K562 (cell line): ENCODE measurements at regions not wholly inside any gene's neighbourhood (a gene's known extent, or its start where the extent isn't known, plus 50 kb on each side); places are given as distances from the start of the nearest gene placed in this dataset.

ENCODE experiments used
- ATAC-seq: fragments of 200-7000 bp; cut with Tn5 transposase; 3 replicates; pipeline ENCODE4 v1.9.1; 2020; ENCODE audit warnings: moderate library complexity
- BruUV-seq: library from RNA; stranded (reverse); fragments of 400-500 nt; replicated peaks from 2 replicates; lab custom pipeline; 2021; lab: Mats Ljungman, UMichigan
- CTCF ChIA-PET: fragments of 300-600 bp; formaldehyde crosslinking; extraction: SDS; loops from one replicate; lab custom pipeline; 2021; ENCODE audit warnings: low intra/inter-chr PET ratio; lab: Yijun Ruan, JAX
- POLR2A ChIA-PET: fragments of 300-600, 350-650 bp; sonication (Branson Sonifier 250); formaldehyde crosslinking; extraction: SDS; loops from one replicate; lab custom pipeline; 2021; ENCODE audit warnings: antibody characterized with exemption, inconsistent platforms; lab: Yijun Ruan, JAX
- DNase-seq, 4 experiments: peaks; one replicate each; pipeline versions ENCODE4 v3.0.0 to v3.0.0-alpha.2; 2011 to 2018; ENCODE audit warnings: low spot score in 3 of 4, mixed read lengths in 3 of 4; ENCODE audit errors: extremely low read depth in 1 of 4
- FAIRE-seq: peaks from 2 replicates; lab custom pipeline; 2011; peaks lifted over from hg19 to GRCh38; lab: Jason Lieb, UNC
- H2AFZ ChIP-seq: 2 replicates; pipeline ENCODE4 v1.6.0; 2011; ENCODE audit warnings: low read depth, low read length, control low read depth, inconsistent platforms
- H3K27ac ChIP-seq: fragments of 200-600 bp; 3 replicates; pipeline ENCODE4 v1.8.0; 2011; ENCODE audit warnings: low read depth, mild to moderate bottlenecking, control low read depth, inconsistent platforms, low read length, moderate library complexity, mixed read lengths; ENCODE audit errors: extremely low read depth
- H3K27me3 ChIP-seq, 2 experiments: fragments of 300-600 bp in 1 of 2; 2 replicates in 1 of 2; 3 replicates in 1 of 2; pipeline versions ENCODE4 v1.6.0 to v1.8.0; 2011; ENCODE audit warnings: inconsistent platforms in 2 of 2, low read length in 2 of 2, mild to moderate bottlenecking in 1 of 2, mixed read lengths in 1 of 2, moderate library complexity in 1 of 2; ENCODE audit not compliant: control insufficient read depth in 2 of 2, insufficient read depth in 2 of 2
- H3K36me3 ChIP-seq: fragments of 300-600 bp; 3 replicates; pipeline ENCODE4 v1.8.0; 2011; ENCODE audit warnings: mild to moderate bottlenecking, low read length, inconsistent platforms; ENCODE audit not compliant: control insufficient read depth, insufficient read depth
- H3K4me1 ChIP-seq, 2 experiments: fragments of 200-600 bp in 1 of 2; replicated peaks in 1 of 2; 2 replicates in 1 of 2; 3 replicates in 1 of 2; pipeline versions ENCODE4 v1.5.1 to v1.8.0; 2011; ENCODE audit warnings: inconsistent platforms in 2 of 2, low read length in 2 of 2, mild to moderate bottlenecking in 1 of 2, mixed read lengths in 1 of 2, moderate library complexity in 1 of 2; ENCODE audit not compliant: control insufficient read depth in 2 of 2, insufficient read depth in 2 of 2
- H3K4me2 ChIP-seq: 2 replicates; pipeline ENCODE4 v1.6.1; 2011; ENCODE audit warnings: low read length, control low read depth, inconsistent platforms, mixed read lengths; ENCODE audit not compliant: insufficient read depth
- H3K4me3 ChIP-seq: fragments of 200-600 bp; sonication (generic), shearing (Covaris generic); 2 replicates; pipeline ENCODE4 v1.5.1; 2016; ENCODE audit warnings: control low read depth, inconsistent platforms
- H3K79me2 ChIP-seq: fragments of 200-600 bp; 3 replicates; pipeline ENCODE4 v1.8.0; 2011; ENCODE audit warnings: low read length, inconsistent platforms; ENCODE audit not compliant: control insufficient read depth, insufficient read depth
- H3K9ac ChIP-seq, 2 experiments: 2 replicates each; pipeline versions ENCODE4 v1.6.0 to v1.6.1; 2011; ENCODE audit warnings: low read depth in 2 of 2, low read length in 2 of 2, control low read depth in 1 of 2, inconsistent platforms in 1 of 2, mild to moderate bottlenecking in 1 of 2, mixed read lengths in 1 of 2; ENCODE audit not compliant: insufficient read depth in 1 of 2
- H3K9me1 ChIP-seq: one replicate; pipeline ENCODE4 v1.6.0; 2011; ENCODE audit warnings: inconsistent platforms, mild to moderate bottlenecking, low read length, moderate library complexity; ENCODE audit not compliant: control insufficient read depth, insufficient read depth
- H3K9me3 ChIP-seq: replicated peaks from 2 replicates; pipeline ENCODE4 v1.5.1; 2011; ENCODE audit warnings: low read depth, low read length, inconsistent platforms; ENCODE audit not compliant: control insufficient read depth, insufficient read depth
- H4K20me1 ChIP-seq: replicated peaks from 2 replicates; pipeline ENCODE4 v1.6.1; 2011; ENCODE audit warnings: low read length, inconsistent platforms, mixed read lengths; ENCODE audit not compliant: control insufficient read depth, insufficient read depth
- FOXM1 ChIP-seq, 2 experiments: fragments of 450-650 bp in 1 of 2; sonication (generic) in 1 of 2; formaldehyde crosslinking in 1 of 2; IDR thresholded peaks; 2 replicates each; pipeline versions ENCODE4 v1.6.1 to v1.9.0; 2017 to 2022; ENCODE audit warnings: low read depth in 2 of 2, mild to moderate bottlenecking in 2 of 2, missing genetic modification reagents in 1 of 2, moderate library complexity in 1 of 2
- MCM5 ChIP-seq: fragments of 450-650 bp; IDR thresholded peaks from 2 replicates; pipeline ENCODE4 v1.6.1; 2016; ENCODE audit warnings: low read depth
- PHTF2 ChIP-seq: fragments of 250-450 bp; sonication (Bioruptor Pico); IDR thresholded peaks from 2 replicates; pipeline ENCODE4 v1.5.0; 2021; ENCODE audit warnings: mild to moderate bottlenecking
- RBM14 ChIP-seq: fragments of 200-400 bp; formaldehyde crosslinking; IDR thresholded peaks from 2 replicates; pipeline ENCODE4 v1.6.1; 2018; ENCODE audit warnings: low read depth, mild to moderate bottlenecking, low read length, moderate library complexity, borderline replicate concordance; ENCODE audit not compliant: insufficient read depth
- SETDB1 ChIP-seq: IDR thresholded peaks from one replicate; pipeline ENCODE4 v1.6.1; 2012; ENCODE audit warnings: low read length, control low read depth, inconsistent platforms
- SREBF1 ChIP-seq: fragments of 150-350 bp; IDR thresholded peaks from 2 replicates; pipeline ENCODE4 v1.6.1; 2014; ENCODE audit warnings: antibody characterized with exemption, low read depth, low read length, borderline replicate concordance
- ZBED1 ChIP-seq: IDR thresholded peaks from 2 replicates; pipeline ENCODE4 v1.6.1; 2014
- ZNF165 ChIP-seq: fragments of 250-450 bp; sonication (Bioruptor Pico); IDR thresholded peaks from 2 replicates; pipeline ENCODE4 v1.4.0; 2020; ENCODE audit warnings: borderline replicate concordance
- ZNF197 ChIP-seq: fragments of 200-800 bp; sonication (Bioruptor generic); IDR thresholded peaks from 2 replicates; pipeline ENCODE4 v1.6.1; 2016; ENCODE audit warnings: low read depth, missing genetic modification characterization, missing compliant biosample characterization
- ZNF212 ChIP-seq: fragments of 450-650 bp; formaldehyde crosslinking; IDR thresholded peaks from 2 replicates; pipeline ENCODE4 v1.4.0; 2020; ENCODE audit warnings: mild to moderate bottlenecking
- ZNF444 ChIP-seq: fragments of 250-450 bp; sonication (Bioruptor Pico); IDR thresholded peaks from 2 replicates; pipeline ENCODE4 v1.4.0; 2020; ENCODE audit warnings: mild to moderate bottlenecking, moderate library complexity
- WGBS: fragments of 100-300 bp; shearing (Covaris generic); methylation state at CpG from one replicate; pipeline ENCODE4 v1.1.6; 2016; ENCODE audit warnings: low coverage, mixed read lengths; ENCODE audit not compliant: insufficient coverage; ENCODE audit errors: missing lambda C conversion rate; 5-methylcytosine and 5-hydroxymethylcytosine counted together
- in situ Hi-C: fragments of 300-500 bp; cut with MboI; formaldehyde crosslinking; loops from 4 replicates; pipeline ENCODE4 v1.15.0; 2018; ENCODE audit warnings: inconsistent platforms, mixed read lengths
- intact Hi-C: fragments of 100-400 bp; cut with micrococcal nuclease; formaldehyde crosslinking; loops from 2 replicates; pipeline ENCODE4 v1.14.2; 2022
- TF ChIP-seq, protein P1 (sequence below): fragments of 250-450 bp; sonication (Bioruptor Pico); IDR thresholded peaks from 2 replicates; pipeline ENCODE4 v1.4.0; 2020; ENCODE audit warnings: mild to moderate bottlenecking
- TF ChIP-seq, protein P2 (sequence below), 3 experiments: fragments of 200-800 bp in 1 of 3; fragments of 250-450 bp in 1 of 3; fragments of 450-650 bp in 1 of 3; sonication (Bioruptor Pico) in 1 of 3; sonication (Bioruptor generic) in 1 of 3; formaldehyde crosslinking in 1 of 3; IDR thresholded peaks; 2 replicates each; pipeline versions ENCODE4 v1.6.1 to v1.8.0; 2016 to 2022; ENCODE audit warnings: mild to moderate bottlenecking in 2 of 3, missing genetic modification characterization in 2 of 3, missing compliant biosample characterization in 1 of 3, moderate library complexity in 1 of 3
- TF ChIP-seq, protein P3 (sequence below): fragments of 450-650 bp; IDR thresholded peaks from 2 replicates; pipeline ENCODE4 v1.6.1; 2017; ENCODE audit warnings: antibody characterized with exemption, mild to moderate bottlenecking

DNA sequence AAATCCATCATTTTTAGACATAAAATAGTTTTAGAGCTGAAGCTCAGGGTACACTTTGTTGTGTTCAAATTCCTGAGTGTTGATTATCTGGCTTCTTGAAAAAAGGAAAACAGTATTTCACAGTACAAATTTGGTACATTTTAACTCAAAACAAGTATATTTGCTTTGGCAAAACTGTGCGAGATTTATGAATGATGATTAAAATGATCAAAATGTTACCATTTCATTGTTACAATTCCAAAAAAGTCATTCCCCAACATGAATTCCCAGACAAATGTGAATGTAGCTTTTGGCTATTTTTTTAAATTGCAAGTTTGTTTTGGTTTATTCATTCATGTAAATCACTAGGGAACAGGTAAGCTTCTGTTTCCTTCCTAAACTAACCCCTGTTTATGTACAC is 347.4 kb upstream of the DCBLD2 start:
- no TSS peak for BruUV-seq
- intact Hi-C loops (no loop called here), in situ Hi-C loops (no loop called here)
- H3K9me3 ChIP-seq, result no peaks in the 10 kb centered on the region
- ATAC-seq (no peak), FAIRE-seq (no peak), DNase-seq (no peak)
- no peaks in the 10 kb centered on the region for H3K9me1 ChIP-seq
- no peak overlapping the region for H3K9ac ChIP-seq
- ChIA-PET POLR2A (interaction anchor here (0.7 kb wide), 1 partner anchor 265 kb away, joined by 3 read pairs; no protein-coding TSS in a partner anchor), CTCF (no interaction called here)
- H3K79me2 ChIP-seq, result no peaks in the 10 kb centered on the region
- H3K4me1 ChIP-seq, result no peaks in the 10 kb centered on the region
- 0% methylated on average over 1 of the region's 1 CpG for WGBS
- no peak overlapping the region for H3K4me3 ChIP-seq
- no peaks in the 10 kb centered on the region for H3K27me3 ChIP-seq
- no peak overlapping the region for H2AFZ ChIP-seq
- no peaks in the 10 kb centered on the region for H3K36me3 ChIP-seq
- H3K4me2 ChIP-seq, result no peak overlapping the region
- no peak overlapping the region for H3K27ac ChIP-seq
- H4K20me1 ChIP-seq, result no peaks in the 10 kb centered on the region
- TF ChIP-seq ZNF197 (CRISPR knock-in tag) (no peak), ZNF444 (CRISPR knock-in tag) (no peak), ZNF165 (CRISPR knock-in tag) (no peak), RBM14 (no peak), ZNF212 (no peak), SREBF1 (no peak), MCM5 (no peak), ZBED1 (no peak), FOXM1 (IDR thresholded peaks at IDR 0.05; ENCODE audit: low read depth) (no peak), FOXM1 (CRISPR knock-in tag; IDR thresholded peaks at IDR 0.05; ENCODE audit: low read depth) (no peak), PHTF2 (no peak), SETDB1 (no peak)
- TF ChIP-seq, protein P1, sequence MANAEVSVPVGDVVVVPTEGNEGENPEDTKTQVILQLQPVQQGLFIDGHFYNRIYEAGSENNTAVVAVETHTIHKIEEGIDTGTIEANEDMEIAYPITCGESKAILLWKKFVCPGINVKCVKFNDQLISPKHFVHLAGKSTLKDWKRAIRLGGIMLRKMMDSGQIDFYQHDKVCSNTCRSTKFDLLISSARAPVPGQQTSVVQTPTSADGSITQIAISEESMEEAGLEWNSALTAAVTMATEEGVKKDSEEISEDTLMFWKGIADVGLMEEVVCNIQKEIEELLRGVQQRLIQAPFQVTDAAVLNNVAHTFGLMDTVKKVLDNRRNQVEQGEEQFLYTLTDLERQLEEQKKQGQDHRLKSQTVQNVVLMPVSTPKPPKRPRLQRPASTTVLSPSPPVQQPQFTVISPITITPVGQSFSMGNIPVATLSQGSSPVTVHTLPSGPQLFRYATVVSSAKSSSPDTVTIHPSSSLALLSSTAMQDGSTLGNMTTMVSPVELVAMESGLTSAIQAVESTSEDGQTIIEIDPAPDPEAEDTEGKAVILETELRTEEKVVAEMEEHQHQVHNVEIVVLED (CRISPR knock-in tag), result no peak
- TF ChIP-seq, protein P2, sequence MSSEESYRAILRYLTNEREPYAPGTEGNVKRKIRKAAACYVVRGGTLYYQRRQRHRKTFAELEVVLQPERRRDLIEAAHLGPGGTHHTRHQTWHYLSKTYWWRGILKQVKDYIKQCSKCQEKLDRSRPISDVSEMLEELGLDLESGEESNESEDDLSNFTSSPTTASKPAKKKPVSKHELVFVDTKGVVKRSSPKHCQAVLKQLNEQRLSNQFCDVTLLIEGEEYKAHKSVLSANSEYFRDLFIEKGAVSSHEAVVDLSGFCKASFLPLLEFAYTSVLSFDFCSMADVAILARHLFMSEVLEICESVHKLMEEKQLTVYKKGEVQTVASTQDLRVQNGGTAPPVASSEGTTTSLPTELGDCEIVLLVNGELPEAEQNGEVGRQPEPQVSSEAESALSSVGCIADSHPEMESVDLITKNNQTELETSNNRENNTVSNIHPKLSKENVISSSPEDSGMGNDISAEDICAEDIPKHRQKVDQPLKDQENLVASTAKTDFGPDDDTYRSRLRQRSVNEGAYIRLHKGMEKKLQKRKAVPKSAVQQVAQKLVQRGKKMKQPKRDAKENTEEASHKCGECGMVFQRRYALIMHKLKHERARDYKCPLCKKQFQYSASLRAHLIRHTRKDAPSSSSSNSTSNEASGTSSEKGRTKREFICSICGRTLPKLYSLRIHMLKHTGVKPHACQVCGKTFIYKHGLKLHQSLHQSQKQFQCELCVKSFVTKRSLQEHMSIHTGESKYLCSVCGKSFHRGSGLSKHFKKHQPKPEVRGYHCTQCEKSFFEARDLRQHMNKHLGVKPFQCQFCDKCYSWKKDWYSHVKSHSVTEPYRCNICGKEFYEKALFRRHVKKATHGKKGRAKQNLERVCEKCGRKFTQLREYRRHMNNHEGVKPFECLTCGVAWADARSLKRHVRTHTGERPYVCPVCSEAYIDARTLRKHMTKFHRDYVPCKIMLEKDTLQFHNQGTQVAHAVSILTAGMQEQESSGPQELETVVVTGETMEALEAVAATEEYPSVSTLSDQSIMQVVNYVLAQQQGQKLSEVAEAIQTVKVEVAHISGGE (CRISPR knock-in tag; IDR thresholded peaks at IDR 0.05), result no peak
- TF ChIP-seq, protein P3, sequence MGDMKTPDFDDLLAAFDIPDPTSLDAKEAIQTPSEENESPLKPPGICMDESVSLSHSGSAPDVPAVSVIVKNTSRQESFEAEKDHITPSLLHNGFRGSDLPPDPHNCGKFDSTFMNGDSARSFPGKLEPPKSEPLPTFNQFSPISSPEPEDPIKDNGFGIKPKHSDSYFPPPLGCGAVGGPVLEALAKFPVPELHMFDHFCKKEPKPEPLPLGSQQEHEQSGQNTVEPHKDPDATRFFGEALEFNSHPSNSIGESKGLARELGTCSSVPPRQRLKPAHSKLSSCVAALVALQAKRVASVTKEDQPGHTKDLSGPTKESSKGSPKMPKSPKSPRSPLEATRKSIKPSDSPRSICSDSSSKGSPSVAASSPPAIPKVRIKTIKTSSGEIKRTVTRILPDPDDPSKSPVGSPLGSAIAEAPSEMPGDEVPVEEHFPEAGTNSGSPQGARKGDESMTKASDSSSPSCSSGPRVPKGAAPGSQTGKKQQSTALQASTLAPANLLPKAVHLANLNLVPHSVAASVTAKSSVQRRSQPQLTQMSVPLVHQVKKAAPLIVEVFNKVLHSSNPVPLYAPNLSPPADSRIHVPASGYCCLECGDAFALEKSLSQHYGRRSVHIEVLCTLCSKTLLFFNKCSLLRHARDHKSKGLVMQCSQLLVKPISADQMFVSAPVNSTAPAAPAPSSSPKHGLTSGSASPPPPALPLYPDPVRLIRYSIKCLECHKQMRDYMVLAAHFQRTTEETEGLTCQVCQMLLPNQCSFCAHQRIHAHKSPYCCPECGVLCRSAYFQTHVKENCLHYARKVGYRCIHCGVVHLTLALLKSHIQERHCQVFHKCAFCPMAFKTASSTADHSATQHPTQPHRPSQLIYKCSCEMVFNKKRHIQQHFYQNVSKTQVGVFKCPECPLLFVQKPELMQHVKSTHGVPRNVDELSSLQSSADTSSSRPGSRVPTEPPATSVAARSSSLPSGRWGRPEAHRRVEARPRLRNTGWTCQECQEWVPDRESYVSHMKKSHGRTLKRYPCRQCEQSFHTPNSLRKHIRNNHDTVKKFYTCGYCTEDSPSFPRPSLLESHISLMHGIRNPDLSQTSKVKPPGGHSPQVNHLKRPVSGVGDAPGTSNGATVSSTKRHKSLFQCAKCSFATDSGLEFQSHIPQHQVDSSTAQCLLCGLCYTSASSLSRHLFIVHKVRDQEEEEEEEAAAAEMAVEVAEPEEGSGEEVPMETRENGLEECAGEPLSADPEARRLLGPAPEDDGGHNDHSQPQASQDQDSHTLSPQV, result no peak
